GM12878 (cell line): ENCODE measurements at regions not wholly inside any gene's neighbourhood (a gene's known extent, or its start where the extent isn't known, plus 50 kb on each side); places are given as distances from the start of the nearest gene placed in this dataset.

Source experiments
- ATAC-seq: fragments of 200-7000 bp; cut with Tn5 transposase; 3 replicates; pipeline ENCODE4 v1.9.1; 2020; ENCODE audit warnings: mild to moderate bottlenecking, moderate library complexity
- BruUV-seq: library from RNA; stranded (reverse); fragments of 400-500 nt; replicated peaks from 2 replicates; lab custom pipeline; 2021; lab: Mats Ljungman, UMichigan
- CTCF ChIA-PET: fragments of 300-600 bp; sonication (Branson Sonifier 250); formaldehyde crosslinking; extraction: SDS; loops from one replicate; lab custom pipeline; 2021; ENCODE audit warnings: inconsistent platforms; lab: Yijun Ruan, JAX
- POLR2A ChIA-PET: fragments of 350-600 bp; formaldehyde crosslinking; extraction: SDS; loops from one replicate; lab custom pipeline; 2021; ENCODE audit warnings: inconsistent platforms; lab: Charles Lee
- RAD21 ChIA-PET: fragments of 300-600 bp; sonication (Branson Sonifier 250); formaldehyde crosslinking; loops from one replicate; lab custom pipeline; 2023; ENCODE audit warnings: antibody characterized with exemption; ENCODE audit not compliant: unreplicated experiment; lab: Charles Lee
- SMC1A ChIA-PET: fragments of 300-600 bp; sonication (Branson Sonifier 250); formaldehyde crosslinking; loops from one replicate; lab custom pipeline; 2023; ENCODE audit not compliant: unreplicated experiment, uncharacterized antibody; lab: Charles Lee
- DNase-seq: peaks from one replicate; pipeline ENCODE4 v3.0.0-alpha.2; 2011; ENCODE audit warnings: low read depth, low spot score
- FAIRE-seq: peaks from 3 replicates; lab custom pipeline; 2011; peaks lifted over from hg19 to GRCh38; lab: Jason Lieb, UNC
- H2AFZ ChIP-seq: 2 replicates; pipeline ENCODE4 v1.6.0; 2011; ENCODE audit warnings: low read depth, low read length, control low read depth; ENCODE audit not compliant: control insufficient read depth
- H3K27ac ChIP-seq: 2 replicates; pipeline ENCODE4 v1.5.1; 2011; ENCODE audit warnings: control low read depth; ENCODE audit not compliant: control insufficient read depth, insufficient read depth
- H3K27me3 ChIP-seq, 2 experiments: replicated peaks in 1 of 2; 2 replicates each; pipeline versions ENCODE4 v1.6.0 to v1.6.1; 2011; ENCODE audit warnings: low read length in 1 of 2; ENCODE audit not compliant: control insufficient read depth in 2 of 2, insufficient read depth in 2 of 2
- H3K36me3 ChIP-seq, 2 experiments: 2 replicates each; pipeline ENCODE4 v1.5.1; 2011; ENCODE audit warnings: low read length in 1 of 2; ENCODE audit not compliant: control insufficient read depth in 2 of 2, insufficient read depth in 2 of 2
- H3K4me1 ChIP-seq: 2 replicates; pipeline ENCODE4 v1.6.1; 2011; ENCODE audit warnings: mild to moderate bottlenecking, low read length, moderate library complexity, mixed read lengths; ENCODE audit not compliant: control insufficient read depth, insufficient read depth
- H3K4me2 ChIP-seq: 2 replicates; pipeline ENCODE4 v1.6.0; 2011; ENCODE audit warnings: control low read depth; ENCODE audit not compliant: control insufficient read depth, insufficient read depth
- H3K4me3 ChIP-seq: fragments of 200-600 bp; sonication (generic); 2 replicates; pipeline ENCODE4 v1.5.1; 2016
- H3K79me2 ChIP-seq: 2 replicates; pipeline ENCODE4 v1.6.0; 2011; ENCODE audit warnings: low read length; ENCODE audit not compliant: control insufficient read depth, insufficient read depth
- H3K9ac ChIP-seq: 2 replicates; pipeline ENCODE4 v1.8.0; 2011; ENCODE audit warnings: low read length, control low read depth, mixed read lengths; ENCODE audit not compliant: control insufficient read depth, insufficient read depth
- H3K9me3 ChIP-seq: replicated peaks from 3 replicates; pipeline ENCODE4 v1.5.1; 2011; ENCODE audit warnings: mild to moderate bottlenecking, low read length; ENCODE audit not compliant: control insufficient read depth, insufficient read depth
- H4K20me1 ChIP-seq: 2 replicates; pipeline ENCODE4 v1.6.0; 2011; ENCODE audit not compliant: control insufficient read depth, insufficient read depth
- FOXM1 ChIP-seq: IDR thresholded peaks from 2 replicates; pipeline ENCODE4 v1.6.1; 2012; ENCODE audit warnings: low read depth, mild to moderate bottlenecking, inconsistent platforms, low read length, moderate library complexity
- GATAD2B ChIP-seq: fragments of 450-650 bp; conservative IDR thresholded peaks from 2 replicates; pipeline ENCODE4 v1.6.1; 2017; ENCODE audit warnings: low read depth, mild to moderate bottlenecking, moderate library complexity
- KAT2A ChIP-seq: conservative IDR thresholded peaks from 2 replicates; pipeline ENCODE4 v1.6.1; 2011; ENCODE audit warnings: low read depth, low read length; ENCODE audit not compliant: control insufficient read depth
- MEF2A ChIP-seq: IDR thresholded peaks from 2 replicates; pipeline ENCODE4 v1.6.1; 2011; ENCODE audit warnings: low read depth, mild to moderate bottlenecking, low read length, moderate library complexity; ENCODE audit not compliant: insufficient read depth
- MLLT1 ChIP-seq: fragments of 450-650 bp; IDR thresholded peaks from 2 replicates; pipeline ENCODE4 v1.6.1; 2016; ENCODE audit warnings: mild to moderate bottlenecking
- POU2F2 ChIP-seq: IDR thresholded peaks from 3 replicates; pipeline ENCODE4 v1.6.1; 2011; ENCODE audit warnings: low read depth, mild to moderate bottlenecking, low read length, borderline replicate concordance
- RELA ChIP-seq: fragments of 450-650 bp; IDR thresholded peaks from 2 replicates; pipeline ENCODE4 v1.8.0; 2014; ENCODE audit warnings: borderline replicate concordance; ENCODE audit not compliant: partially characterized antibody
- SIX5 ChIP-seq: IDR thresholded peaks from 2 replicates; pipeline ENCODE4 v1.6.1; 2011; ENCODE audit warnings: mild to moderate bottlenecking, low read depth, low read length, moderate library complexity; ENCODE audit not compliant: severe bottlenecking
- SRF ChIP-seq, 2 experiments: IDR thresholded peaks; 2 replicates each; pipeline ENCODE4 v1.6.1; 2011; ENCODE audit warnings: low read depth in 2 of 2, low read length in 2 of 2, mild to moderate bottlenecking in 1 of 2, moderate library complexity in 1 of 2
- ZBTB40 ChIP-seq: fragments of 450-650 bp; IDR thresholded peaks from 2 replicates; pipeline ENCODE4 v1.6.1; 2016; ENCODE audit warnings: mild to moderate bottlenecking, moderate library complexity, borderline replicate concordance
- ZNF274 ChIP-seq: IDR thresholded peaks from one replicate; pipeline ENCODE4 v1.8.0; 2011; ENCODE audit not compliant: insufficient read length, insufficient read depth
- in situ Hi-C: fragments of 300-500 bp; cut with MboI; formaldehyde crosslinking; loops from 9 replicates; pipeline ENCODE4 v1.14.3; 2018; ENCODE audit warnings: mixed read lengths
- intact Hi-C: fragments of 100-400 bp; cut with micrococcal nuclease; formaldehyde crosslinking; loops from one replicate; pipeline ENCODE4 v1.14.2; 2022; ENCODE audit not compliant: unreplicated experiment
- TF ChIP-seq, protein P1 (sequence below): fragments of 450-650 bp; formaldehyde crosslinking; IDR thresholded peaks from 2 replicates; pipeline ENCODE4 v1.4.0; 2022; ENCODE audit warnings: mild to moderate bottlenecking, moderate library complexity
- TF ChIP-seq, protein P2 (sequence below): IDR thresholded peaks from 2 replicates; pipeline ENCODE4 v1.6.1; 2011; ENCODE audit warnings: low read depth, mild to moderate bottlenecking, low read length, moderate library complexity, borderline replicate concordance; ENCODE audit errors: extremely low read depth

GRCh38 chr10:120111628-120112027 lies 219.1 kb downstream of the SEC23IP start (continued):
- TF ChIP-seq, protein P1, sequence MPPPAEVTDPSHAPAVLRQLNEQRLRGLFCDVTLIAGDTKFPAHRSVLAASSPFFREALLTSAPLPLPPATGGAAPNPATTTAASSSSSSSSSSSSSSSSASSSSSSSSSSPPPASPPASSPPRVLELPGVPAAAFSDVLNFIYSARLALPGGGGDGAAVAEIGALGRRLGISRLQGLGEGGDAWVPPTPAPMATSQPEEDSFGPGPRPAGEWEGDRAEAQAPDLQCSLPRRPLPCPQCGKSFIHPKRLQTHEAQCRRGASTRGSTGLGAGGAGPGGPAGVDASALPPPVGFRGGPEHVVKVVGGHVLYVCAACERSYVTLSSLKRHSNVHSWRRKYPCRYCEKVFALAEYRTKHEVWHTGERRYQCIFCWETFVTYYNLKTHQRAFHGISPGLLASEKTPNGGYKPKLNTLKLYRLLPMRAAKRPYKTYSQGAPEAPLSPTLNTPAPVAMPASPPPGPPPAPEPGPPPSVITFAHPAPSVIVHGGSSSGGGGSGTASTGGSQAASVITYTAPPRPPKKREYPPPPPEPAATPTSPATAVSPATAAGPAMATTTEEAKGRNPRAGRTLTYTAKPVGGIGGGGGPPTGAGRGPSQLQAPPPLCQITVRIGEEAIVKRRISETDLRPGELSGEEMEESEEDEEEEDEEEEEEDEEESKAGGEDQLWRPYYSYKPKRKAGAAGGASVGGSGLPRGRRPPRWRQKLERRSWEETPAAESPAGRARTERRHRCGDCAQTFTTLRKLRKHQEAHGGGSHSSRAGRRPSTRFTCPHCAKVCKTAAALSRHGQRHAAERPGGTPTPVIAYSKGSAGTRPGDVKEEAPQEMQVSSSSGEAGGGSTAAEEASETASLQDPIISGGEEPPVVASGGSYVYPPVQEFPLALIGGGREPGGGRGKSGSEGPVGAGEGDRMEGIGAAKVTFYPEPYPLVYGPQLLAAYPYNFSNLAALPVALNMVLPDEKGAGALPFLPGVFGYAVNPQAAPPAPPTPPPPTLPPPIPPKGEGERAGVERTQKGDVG (CRISPR knock-in tag), result no peak
- TF ChIP-seq SRF (IDR thresholded peaks at IDR 0.05; ENCODE audit: low read depth in 2 of 2, low read length in 2 of 2), result no peak
- no peak for TF ChIP-seq MEF2A
- TF ChIP-seq MLLT1, result no peak
- TF ChIP-seq RELA, result no peak
- no peak for TF ChIP-seq ZNF274

- FAIRE-seq (no peak), DNase-seq (no peak), ATAC-seq (no peak)
- no peaks in the 10 kb centered on the region for H3K36me3 ChIP-seq
- no peak overlapping the region for H2AFZ ChIP-seq
- no peaks in the 10 kb centered on the region for H3K9me3 ChIP-seq
- ChIA-PET SMC1A (no interaction called here), POLR2A (no interaction called here), CTCF (no interaction called here), RAD21 (no interaction called here)
- no TSS peak for BruUV-seq
- in situ Hi-C loops (no loop called here), intact Hi-C loops (no loop called here)
- H3K9ac ChIP-seq, result no peak overlapping the region
- H3K4me1 ChIP-seq, result no peaks in the 10 kb centered on the region
- H3K27me3 ChIP-seq, result no peaks in the 10 kb centered on the region; a peak in 1 of 4 replicates
- H3K79me2 ChIP-seq, result no peaks in the 10 kb centered on the region
- no peak for TF ChIP-seq GATAD2B
- TF ChIP-seq KAT2A, result no peak
- TF ChIP-seq, protein P2, sequence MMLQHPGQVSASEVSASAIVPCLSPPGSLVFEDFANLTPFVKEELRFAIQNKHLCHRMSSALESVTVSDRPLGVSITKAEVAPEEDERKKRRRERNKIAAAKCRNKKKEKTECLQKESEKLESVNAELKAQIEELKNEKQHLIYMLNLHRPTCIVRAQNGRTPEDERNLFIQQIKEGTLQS, result no peak
- no peak for TF ChIP-seq ZBTB40
- no peak for TF ChIP-seq FOXM1
- TF ChIP-seq POU2F2, result no peak
- no peak for TF ChIP-seq SIX5
- no peak overlapping the region for H3K4me3 ChIP-seq
- H4K20me1 ChIP-seq, result no peaks in the 10 kb centered on the region
- no peak overlapping the region for H3K27ac ChIP-seq
- H3K4me2 ChIP-seq, result no peak overlapping the region
Observed at GRCh38 chr10:120112809-120113208, 220.3 kb downstream of the SEC23IP start.
